HG03097 (cell line): ENCODE measurements at regions not wholly inside any gene's neighbourhood (a gene's known extent, or its start where the extent isn't known, plus 50 kb on each side); places are given as distances from the start of the nearest gene placed in this dataset.
A peak's percentile ranks its signal among the peaks of the same experiment; 100 is the strongest.
"Not testable (repeated sequence)": the region's sequence is repeated elsewhere in the genome, so short reads cannot be mapped to it uniquely, and the experiment has no call there.

Source experiments
- ATAC-seq: cut with Tn5 transposase; IDR thresholded peaks from one replicate; pipeline ENCODE4 v1.9.1; 2021; ENCODE audit not compliant: unreplicated experiment, low FRiP score

DNA sequence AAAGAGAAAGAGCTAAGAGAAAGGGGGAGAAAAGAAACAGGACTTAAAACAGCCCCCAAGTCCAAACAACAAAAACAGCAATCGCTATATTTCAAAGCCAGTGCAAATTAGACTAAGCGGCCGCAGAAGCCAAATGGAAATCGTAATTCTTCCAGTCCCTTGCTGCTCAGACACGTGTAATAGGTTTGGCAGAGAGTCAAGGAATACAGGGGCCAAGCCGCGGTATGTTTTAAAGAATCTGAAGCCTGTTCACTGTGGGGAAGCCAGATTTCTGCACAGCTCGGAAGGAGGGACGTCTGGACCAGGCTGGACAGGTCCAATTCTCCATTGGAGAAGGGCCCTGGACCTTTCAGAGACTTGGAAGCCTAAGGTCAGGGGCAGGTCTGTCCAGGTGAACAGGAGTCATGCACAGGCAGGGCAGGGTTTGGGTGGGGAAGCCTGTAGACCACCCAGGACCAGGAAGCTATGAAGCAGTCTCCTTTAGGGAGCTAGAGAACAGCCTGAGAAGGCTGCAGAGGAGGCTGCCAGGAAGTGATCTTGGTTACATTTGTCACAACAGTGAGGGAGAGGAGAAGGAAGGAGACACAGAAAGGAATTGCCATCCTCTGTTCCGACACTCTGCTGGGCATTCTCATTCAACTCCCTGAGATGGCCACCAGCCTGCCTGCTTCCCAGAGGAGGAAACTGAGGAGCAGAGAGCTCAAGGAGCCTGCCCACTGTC lies 265.5 kb upstream of the ISX start:
- ATAC-seq, result no peak

DNA sequence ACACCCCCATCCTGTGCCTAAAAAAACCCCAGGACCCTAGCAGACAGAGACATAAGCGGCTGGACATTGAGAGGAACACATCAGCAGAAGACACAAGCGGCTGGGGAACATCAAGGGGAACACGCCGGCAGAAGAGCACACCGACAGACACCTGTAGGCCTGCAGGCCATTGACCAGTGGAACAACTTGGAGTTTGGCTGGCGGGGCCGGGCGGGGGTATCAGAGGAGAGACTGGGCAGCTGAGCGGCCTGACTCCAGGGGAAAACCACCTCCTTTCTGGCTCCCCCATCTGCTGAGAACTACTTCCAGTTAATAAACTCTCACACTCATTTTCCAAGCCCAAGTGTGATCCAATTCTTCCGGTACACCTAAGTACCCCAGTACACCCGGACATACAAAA lies 264.7 kb upstream of the ISX start:
- ATAC-seq, result no peak

DNA sequence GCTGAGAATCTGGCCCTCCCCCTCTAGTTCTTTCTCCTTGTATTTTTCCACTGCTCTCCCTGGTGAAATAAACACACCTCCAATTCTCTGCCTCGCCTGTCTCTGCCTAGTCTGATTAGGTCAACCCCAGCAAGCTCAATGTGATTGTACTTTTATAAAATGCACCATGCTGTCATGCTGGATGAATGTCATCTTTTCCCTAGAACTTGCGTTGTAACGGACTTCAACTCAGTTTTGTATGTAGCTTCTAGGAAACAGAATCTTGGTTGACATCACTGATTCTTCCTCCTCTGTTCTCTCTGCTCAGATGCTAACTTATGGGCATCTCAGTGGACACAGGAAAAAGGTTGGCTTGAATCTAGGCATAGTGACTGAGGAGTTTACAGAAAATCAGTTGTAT lies 261.9 kb upstream of the ISX start:
- ATAC-seq, result no peak

DNA sequence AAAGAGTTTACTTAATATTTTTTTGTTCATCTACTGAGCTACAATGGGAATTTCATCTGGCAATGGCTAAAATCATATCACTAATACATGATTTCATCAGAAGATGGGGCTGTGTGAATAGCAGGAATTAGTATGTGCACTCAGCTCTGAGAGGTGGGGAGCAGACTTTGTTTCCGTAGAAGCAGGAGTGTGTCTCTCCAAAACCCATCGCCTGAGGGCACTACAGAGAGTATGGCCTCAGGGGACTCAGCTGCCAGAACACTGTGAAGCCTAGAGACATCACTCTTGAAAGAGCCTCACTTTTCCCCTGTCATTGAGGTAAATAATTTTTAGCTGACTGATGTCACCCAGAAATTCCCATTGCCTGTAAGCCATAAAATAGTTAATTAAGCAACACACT lies 261.4 kb upstream of the ISX start:
- ATAC-seq, result no peak

DNA sequence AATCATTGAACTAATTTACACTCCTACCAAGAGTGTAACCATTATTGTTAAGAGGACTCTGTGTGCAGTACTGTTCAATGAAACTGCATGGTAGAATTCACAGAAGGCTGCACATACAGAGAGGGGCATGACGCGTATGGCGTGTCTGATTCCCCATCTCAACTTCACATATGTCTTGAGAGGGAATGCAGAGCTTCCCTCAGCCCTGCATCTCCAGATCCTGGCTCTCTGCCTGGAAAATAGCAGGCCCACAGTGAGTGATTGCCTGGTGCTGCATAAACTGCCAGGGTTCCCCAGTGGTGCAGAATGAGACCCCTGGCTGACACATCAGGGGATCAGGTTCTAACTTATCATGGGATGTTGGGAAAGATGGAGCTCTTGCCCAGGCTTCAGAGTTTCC lies 260.2 kb upstream of the ISX start:
- ATAC-seq, result no peak

DNA sequence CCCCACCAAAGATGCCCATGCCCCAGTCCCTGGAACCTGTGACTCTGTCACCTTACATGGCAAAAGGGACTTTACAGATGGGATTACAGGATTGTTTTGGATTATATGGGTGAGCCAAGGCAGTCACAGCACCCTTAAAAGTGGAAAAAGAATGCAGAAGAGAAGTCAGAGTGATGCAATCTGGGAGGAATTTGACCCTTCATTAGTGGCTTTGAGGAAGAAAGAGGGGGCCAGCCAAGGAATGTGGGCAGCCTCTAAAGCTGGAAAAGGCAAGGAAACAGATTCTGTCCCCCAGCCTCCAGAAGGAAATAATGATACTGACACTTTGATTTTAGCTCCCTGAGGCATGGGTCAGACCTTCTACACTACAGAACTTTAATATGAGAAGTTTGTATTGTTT lies 257.3 kb upstream of the ISX start:
- no peak for ATAC-seq

DNA sequence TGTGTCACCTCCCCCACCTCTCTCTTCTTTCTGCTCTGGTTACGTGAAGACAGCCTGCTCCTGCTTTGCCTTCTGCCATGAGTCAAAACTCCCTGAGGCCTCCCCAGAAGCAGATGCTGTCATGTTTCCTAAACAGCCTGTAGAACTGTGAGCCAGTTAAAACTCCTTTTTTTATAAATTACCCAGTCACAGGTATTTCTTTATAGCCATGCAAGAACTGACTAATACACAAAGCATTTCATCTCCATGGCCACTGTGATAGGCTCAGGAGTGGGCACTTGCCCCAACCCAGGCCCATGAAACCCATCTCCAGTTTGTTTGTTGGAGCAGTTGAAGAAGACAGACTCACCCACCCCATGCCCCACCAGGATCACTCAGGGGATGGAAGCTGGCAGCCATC lies 253.3 kb upstream of the ISX start:
- ATAC-seq, result no peak

DNA sequence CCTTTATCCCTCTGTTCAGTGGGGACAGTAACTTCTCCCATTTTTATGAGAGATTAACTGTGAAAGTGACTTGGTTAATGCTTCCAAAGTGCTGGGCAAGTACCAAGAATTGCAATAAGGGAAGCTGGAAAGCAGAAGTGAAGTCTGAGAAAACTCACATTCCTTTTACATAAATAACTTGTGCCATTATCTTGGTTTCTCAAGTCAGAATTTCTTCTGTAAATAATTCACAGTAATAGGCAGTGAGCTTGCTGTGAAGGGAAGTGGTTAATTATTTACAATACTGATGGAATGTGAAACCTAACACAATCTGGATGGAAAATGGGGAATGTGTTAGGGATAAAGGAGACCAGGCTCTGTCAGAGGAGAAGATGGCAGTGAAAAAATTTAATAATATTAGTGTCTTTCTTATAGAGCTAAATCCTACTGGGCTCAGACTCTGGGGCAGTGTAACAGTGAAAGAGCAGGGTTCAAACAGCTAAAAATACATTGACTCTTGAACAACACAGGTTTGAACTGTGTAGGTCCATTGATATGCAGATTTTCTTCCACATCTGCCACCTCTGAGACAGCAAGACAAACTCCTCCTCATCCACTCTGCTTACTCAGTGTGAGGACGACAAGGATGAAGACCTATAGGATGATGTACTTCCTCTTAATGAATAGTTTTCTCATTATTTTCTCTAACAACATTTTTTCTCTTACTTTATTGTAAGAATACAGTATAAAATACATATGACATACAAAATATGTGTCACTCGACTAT lies 251.5 kb upstream of the ISX start:
- ATAC-seq, result no peak

DNA sequence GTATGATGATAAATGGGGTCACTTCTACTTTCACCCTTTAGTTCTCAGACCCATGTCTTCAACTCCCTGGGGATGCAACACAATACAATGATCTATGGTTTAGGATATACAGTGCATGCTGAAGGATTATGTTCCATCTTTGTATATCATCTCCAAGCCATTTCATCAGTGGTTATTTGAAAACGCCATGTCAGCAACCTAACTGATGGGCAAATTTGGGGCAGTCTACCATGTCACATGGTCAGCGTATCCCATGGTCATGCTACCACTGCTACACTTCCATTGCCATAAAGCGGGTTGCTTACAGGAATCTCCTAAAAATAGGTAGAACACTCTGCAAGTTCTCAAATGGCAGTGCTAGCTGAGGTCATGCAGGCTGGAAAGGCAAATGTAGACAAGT lies 236.5 kb upstream of the ISX start:
- ATAC-seq, result no peak

DNA sequence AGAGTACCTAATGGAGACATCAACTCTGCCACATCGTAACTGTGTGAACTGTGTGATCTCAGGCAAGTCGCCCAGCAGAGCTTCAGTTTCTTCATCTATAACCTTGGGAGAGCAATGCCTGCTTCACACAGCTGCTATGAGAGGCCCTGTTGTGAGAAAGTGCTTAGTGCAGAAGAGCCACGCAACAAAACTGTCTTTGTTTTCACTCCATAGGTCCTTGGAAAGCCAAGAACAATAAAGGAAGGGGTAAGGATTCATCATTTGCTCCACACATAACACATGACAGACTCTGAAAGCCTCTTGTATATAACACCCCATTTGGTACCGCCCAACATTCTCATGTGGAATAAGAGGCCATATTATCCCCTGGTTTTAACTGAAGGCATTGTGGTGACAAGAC lies 231.9 kb upstream of the ISX start:
- ATAC-seq, result no peak

DNA sequence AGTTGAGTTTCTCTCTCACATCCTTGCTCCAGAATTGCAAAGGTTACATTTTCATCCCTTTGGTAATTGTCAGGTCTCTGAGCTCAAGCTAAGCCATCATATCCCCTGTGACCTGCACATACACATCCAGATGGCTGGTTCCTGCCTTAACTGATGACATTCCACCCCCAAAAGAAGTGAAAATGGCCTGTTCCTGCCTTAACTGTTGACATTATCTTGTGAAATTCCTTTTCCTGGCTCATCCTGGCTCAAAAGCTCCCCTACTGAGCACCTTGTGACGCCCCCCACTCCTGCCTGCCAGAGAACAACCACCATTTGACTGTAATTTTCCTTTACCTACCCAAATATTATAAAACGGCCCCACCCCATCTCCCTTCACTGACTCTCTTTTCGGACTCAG lies 231.4 kb upstream of the ISX start:
- not testable (repeated sequence) for ATAC-seq

DNA sequence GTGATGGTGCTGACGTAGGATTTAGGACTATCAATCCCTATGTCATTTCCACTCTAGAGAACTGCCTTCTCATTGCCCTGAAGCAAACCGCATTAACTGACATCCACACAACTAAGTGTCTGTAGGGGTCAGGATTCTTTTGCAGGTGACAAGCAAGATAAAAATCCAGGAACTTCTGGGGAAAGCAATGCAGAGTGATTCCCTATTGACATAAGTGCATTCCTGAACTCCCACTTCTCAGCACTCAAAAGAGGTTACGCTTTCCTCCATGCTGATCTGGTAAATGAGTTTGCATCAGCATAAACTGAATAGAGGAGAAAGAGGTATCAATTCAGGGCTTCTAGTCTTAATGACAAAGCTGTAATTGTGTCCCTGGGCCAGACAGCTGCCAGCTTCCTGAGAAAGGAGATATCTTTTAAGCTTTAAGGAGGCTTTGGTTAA lies 224.6 kb upstream of the ISX start:
- ATAC-seq, result no peak

DNA sequence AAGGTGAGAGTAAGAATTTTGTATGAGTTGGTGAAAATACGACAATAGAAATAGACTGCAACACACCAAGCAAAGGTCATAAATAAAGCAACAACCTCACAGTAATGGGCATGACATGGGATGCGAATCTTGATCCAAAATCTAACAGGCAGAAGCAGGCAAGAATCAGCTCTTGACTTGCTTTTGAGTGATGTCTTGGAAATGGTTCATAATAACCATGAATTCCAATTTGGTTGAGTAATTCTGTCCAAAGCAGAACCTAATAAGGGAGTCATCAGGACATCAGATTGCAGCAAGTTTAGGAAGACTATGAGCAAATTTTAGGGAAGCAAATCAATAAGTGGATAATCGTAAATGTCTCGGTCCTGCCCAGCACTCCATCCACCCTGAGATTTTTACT lies 224.0 kb upstream of the ISX start:
- no peak for ATAC-seq

DNA sequence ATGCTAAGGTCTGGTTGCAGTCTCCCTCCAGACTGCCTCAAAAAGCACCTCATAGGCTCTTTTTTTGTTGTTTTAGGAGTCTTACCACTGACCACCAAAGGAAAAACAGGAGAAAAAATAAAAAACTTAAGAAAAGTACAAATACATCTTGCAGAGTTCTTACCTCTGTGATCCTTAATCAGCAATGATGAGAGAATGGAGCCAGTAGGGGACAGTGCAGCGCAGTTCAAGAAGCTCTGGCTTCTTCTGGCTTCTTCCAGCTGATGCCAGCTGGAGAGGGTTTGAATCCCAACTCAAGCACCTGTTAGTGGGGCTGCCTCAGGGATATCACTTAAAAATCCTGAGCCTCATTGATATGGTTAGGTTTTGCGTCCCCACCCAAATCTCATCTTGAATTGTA lies 223.3 kb upstream of the ISX start:
- no peak for ATAC-seq

DNA sequence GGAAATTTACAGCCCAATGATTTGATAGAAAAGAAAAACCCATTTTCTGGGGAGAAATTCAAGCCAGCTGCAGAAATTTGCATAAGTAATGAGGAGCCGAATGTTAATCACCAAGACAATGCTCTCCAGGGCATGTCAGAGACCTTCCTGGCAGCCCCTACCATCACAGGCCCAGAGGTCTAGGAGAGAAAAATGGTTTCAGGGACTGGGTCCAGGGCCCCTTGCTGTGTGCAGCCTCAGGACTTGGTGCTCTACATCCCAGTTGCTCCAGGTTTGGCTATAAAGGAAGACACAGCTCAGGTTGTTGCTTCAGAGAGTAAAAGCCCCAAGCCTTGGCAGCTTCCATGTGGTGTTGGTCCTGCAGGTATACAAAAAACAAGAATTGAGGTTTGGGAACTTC lies 222.2 kb upstream of the ISX start:
- ATAC-seq, result not testable (repeated sequence)

DNA sequence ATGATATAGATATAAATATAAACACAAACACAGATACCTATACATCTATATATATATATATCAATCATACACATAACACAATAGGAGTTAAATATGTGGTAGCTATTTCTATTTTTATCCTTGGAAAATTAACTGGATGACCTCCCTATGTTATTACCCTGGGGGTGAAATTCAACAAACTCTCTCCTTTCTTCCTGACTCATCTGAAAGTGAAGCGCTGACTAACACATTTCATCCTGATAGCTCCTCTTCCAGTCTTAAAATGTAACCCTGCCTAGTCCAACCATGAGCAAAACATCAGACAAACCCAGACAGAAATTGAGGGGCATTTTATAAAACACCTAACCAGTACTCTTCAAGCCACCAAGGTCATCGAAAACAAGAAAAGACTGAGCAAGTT lies 220.6 kb upstream of the ISX start:
- no peak for ATAC-seq

DNA sequence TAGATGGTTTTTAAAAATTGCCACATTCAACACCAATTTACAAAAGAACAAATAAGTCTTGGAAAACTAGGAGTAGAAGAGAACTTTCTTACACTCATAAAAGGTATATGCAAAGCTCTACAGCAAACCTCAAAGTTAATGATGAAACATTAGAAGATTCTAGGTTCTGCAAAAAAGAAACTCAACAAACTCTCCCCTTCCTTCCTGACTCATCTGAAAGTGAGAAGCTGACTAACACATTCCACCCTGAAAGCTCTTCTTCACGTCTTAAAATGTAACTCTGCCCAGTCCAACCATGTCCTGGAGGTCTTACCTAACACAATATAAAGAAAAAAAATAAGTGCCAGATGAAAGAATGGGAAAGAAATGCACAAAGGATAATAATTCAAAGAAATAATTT lies 218.9 kb upstream of the ISX start:
- peak; percentile 79 for ATAC-seq

DNA sequence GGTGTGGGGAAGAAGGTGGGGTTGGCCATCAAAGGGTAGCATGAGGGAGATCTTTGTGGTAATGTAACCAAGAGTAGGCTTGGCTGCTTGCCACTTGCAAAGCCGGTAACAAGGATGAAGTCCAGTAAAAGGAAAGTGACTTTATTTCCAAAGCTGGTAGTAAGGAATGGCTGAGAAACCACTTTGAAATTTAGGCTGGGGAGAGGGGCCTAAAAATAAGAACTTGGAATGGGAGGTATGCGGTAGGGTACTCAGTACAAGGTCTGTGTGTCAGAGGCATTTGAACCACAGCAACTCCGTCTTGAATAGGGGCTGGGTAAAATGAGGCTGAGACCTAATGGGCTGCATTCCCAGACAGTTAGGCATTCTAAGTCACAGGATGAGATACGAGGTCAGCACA lies 216.0 kb upstream of the ISX start:
- no peak for ATAC-seq

DNA sequence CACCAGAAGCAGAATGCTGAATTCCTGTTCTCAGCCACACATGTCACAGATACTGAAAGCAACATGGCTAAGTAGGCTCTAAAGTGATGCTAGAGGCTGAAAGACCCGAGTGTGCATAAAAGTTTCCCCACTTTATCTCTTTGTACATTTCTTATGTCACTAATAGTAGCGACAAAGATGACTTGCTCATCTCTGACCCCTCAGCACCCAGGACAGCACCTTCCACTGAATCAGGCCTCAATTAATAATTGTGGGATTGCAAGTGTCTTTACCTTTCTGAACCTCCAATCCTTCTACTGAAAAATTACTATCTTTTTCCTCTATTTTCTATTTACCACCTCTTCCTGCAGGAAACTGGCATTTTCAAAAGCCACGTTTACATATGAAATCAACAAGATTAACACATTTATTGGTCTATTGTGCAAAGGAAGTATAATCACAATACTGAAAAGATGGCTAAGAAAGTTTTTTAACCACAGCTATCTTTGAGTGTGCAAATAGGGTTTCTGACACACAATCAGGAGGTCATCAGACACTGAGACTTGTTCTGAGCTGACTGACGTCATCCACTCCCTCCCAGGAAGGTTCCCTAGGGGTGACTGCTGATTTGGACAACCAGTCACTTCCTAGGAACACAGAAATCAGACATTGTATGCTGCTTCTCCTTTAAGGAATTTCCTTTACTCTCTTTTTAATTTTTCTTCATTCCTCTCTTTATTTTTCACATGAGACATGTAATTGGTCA lies 213.9 kb upstream of the ISX start:
- ATAC-seq, result no peak

DNA sequence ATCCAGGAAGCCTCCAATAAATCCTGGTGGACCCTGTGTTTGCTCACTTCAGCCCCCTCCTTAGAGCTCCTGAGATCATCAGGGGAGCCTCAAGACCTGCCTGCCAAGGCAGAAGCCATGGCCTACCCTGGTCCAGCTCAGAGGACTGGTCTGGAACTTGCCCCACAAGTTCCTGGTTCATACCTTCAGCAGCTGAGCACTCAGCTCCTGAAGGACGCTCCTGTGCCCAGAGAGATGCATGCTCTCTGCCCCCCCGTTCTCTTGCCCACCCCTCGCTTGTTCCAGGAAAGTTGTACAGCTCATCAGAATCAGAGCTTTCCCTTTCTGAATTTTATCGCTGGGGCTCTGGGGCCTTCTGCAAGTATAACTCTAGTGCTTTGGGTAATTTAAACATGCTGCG lies 210.5 kb upstream of the ISX start:
- no peak for ATAC-seq

DNA sequence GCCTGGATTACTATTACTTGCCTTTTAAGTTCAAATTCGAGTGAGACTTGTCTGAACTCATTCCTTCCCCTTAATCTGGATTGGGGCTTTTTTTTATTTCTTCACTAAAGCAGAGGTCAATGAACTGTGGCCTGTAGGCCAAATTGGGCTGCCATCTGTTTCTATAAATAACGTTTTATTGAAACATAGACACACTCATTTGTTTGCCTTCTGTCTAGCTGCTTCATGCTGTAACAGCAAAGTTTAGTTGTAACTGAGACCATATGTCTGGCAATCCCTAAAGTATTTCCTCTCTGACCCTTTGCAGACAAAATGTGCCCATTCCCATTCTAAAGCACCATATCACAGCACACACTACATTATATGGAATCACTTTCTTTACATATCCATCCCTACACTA lies 207.9 kb upstream of the ISX start:
- ATAC-seq, result no peak

DNA sequence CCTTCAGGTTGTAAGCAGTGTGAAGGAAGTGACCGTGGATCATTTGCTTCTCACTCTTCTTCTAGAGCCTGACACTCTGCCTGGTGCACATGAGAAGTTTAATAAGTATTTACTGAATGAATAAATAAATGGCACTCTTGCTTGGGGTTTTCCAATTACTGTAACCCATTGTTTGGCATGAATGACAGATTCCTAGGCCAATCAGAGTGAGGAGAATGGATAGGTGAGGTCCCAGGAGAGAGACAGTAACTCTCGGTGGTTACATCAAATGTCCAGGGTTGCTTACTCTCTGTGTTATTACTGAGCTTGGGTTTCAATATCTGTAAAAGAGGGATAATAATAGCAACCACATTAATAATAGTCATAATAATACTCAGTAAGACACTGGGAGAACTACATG lies 204.2 kb upstream of the ISX start:
- no peak for ATAC-seq
